ENCODE measurements at regions not wholly inside any gene's neighbourhood (a gene's known extent, or its start where the extent isn't known, plus 50 kb on each side); places are given as distances from the start of the nearest gene placed in this dataset.

DNA sequence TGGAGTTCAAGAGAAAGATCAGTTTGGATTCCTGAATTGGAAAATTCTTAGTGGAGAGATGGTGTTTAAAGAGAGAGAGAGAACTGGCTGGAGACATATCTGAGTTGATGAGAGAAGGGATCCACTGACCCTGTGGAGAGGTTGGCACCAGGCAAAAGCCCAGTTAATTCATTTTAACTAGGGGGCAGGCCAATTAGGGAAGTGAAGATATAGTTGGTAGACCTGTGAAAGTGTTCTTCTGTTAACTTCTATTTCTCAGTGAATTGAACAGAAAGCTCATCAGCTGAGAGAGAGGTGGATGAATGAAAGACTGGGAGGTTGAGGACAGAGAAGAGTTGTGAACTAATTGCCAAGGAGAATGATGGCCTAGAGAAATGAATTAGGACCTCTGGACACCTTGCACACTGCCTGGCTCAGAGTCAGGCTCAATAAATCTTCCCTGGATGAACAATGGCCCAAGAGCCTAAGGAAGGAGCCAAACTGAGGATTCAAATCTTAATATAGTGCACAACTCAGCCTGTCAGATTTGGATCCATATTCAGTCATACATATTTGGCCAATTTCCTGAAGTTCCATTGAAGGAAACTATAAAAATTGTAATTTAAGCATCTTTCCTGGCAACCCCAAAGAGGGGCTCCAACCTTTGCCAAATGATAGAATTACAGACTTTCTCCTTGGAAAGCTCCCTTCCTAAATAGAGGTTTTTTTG is 82.2 kb upstream of the RMDN2 start:
- Histone ChIP-seq H3K9me3 (ENCODE audit: control insufficient read depth, low read length) (no peaks in the 10 kb centered on the region), H3K4me1 (ENCODE audit: control insufficient read depth, insufficient read depth, low read length) (no peaks in the 10 kb centered on the region), H3K4me3 (ENCODE audit: low read length) (no peak overlapping the region), H3K27ac (ENCODE audit: low read length) (no peak overlapping the region), H3K27me3 (ENCODE audit: control insufficient read depth, insufficient read depth) (no peaks in the 10 kb centered on the region)
- DNase-seq (no peak), ATAC-seq (no peak)
- intact Hi-C loops (cut with DNase I): no loop called here

DNA sequence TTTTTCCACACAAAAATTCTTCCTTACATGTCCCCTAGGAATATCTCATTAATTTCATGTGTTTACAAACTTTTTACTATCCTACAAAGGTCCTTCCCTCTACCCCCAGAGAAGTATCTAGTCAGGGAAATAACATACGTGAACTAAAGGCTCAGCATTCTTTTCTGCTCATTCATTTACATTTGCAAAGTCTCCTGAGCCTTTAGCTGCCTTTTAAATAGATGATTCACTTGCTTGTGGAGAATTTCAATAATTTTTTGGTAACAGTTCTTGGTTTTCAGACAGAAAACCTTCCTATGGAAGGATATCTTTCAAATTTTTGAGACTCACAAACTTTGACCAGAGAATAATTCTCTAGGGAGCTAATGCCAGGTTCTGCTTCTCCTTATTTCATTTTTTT is 81.5 kb upstream of the RMDN2 start:
- DNase-seq: no peak
- ATAC-seq: no peak

DNA sequence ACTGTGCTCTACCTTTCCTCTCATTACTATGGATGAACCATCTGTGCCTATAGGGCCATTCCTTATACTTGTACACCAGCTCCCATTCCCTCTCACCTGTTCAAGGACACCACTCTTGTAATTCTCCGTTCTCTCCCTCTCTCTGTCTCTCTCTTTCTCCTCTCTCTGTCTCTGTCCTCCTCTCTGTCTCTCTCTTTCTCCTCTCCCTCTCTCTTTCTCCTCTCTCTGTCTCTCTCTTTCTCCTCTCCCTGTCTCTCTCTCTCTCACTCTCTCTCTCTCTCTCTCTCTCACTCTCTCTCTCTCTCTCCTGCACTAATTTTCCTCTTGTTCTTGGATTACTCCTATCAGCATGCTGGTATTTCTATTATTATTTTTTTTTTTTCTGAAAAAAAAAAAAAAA is 78.9 kb upstream of the RMDN2 start:
- Histone ChIP-seq H3K9me3 (ENCODE audit: control insufficient read depth, low read length) (no peaks in the 10 kb centered on the region), H3K27me3 (ENCODE audit: control insufficient read depth, insufficient read depth) (no peaks in the 10 kb centered on the region), H3K27ac (ENCODE audit: low read length) (no peak overlapping the region), H3K4me1 (ENCODE audit: control insufficient read depth, insufficient read depth, low read length) (no peaks in the 10 kb centered on the region), H3K4me3 (ENCODE audit: low read length) (no peak overlapping the region)
- ATAC-seq: no peak
- DNase-seq: no peak
- 46% methylated on average over 1 of the region's 1 CpG for WGBS
- intact Hi-C loops (cut with DNase I): no loop called here

More for the DNA sequence above, 81.5 kb upstream of the RMDN2 start:
- no peak overlapping the region for H3K4me3 ChIP-seq (ENCODE audit: low read length)
- H3K27ac ChIP-seq (ENCODE audit: low read length): no peak overlapping the region
- no peaks in the 10 kb centered on the region for H3K4me1 ChIP-seq (ENCODE audit: control insufficient read depth, insufficient read depth, low read length)
- 0% methylated on average over 1 of the region's 1 CpG for WGBS
- intact Hi-C loops (cut with DNase I): no loop called here
- H3K27me3 ChIP-seq (ENCODE audit: control insufficient read depth, insufficient read depth): no peaks in the 10 kb centered on the region
- no peaks in the 10 kb centered on the region for H3K9me3 ChIP-seq (ENCODE audit: control insufficient read depth, low read length)

DNA sequence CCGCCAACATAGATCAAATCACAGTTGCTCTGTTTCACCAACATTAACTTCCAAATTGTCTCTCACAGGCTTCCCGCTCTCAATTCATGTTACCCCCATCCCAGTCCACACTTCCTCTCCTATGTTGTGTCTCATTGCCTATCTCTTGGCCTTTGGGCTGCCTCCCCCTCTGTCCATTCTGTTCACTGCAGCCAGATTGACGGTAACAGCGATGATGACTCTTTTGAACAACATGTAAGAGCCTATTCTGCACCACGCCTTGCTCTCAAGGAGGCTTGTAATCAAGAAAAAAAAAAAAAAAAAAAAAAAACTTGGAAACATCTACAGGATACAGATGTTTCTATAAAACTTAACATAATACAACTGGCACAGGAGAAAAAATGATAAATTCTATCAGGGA is 77.3 kb upstream of the RMDN2 start:
- Histone ChIP-seq H3K4me1 (ENCODE audit: control insufficient read depth, insufficient read depth, low read length) (no peaks in the 10 kb centered on the region), H3K27ac (ENCODE audit: low read length) (no peak overlapping the region), H3K27me3 (ENCODE audit: control insufficient read depth, insufficient read depth) (no peaks in the 10 kb centered on the region), H3K9me3 (ENCODE audit: control insufficient read depth, low read length) (no peaks in the 10 kb centered on the region), H3K4me3 (ENCODE audit: low read length) (no peak overlapping the region)
- 93% methylated on average over 5 of the region's 5 CpGs for WGBS
- no peak for DNase-seq
- intact Hi-C loops (cut with DNase I): no loop called here
- ATAC-seq: no peak

DNA sequence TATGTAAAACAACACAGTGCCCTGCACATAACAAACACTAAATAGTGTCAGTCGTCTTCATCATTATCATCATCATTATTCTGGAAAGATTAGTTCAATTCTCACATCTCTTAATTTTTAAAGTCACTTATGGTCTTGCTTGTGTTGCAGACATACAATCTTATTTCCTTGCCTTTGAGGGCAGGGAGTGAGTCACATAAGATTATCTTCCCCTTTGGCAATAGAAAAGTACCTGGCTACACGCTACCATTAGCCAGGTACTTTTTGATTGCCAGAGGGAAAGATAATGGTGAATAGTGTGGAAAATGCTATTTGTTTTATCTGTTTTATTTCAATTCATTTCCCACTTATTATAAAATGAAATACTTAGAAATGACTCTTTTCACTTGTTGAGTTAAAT is 76.6 kb upstream of the RMDN2 start:
- no peaks in the 10 kb centered on the region for H3K4me1 ChIP-seq (ENCODE audit: control insufficient read depth, insufficient read depth, low read length)

DNA sequence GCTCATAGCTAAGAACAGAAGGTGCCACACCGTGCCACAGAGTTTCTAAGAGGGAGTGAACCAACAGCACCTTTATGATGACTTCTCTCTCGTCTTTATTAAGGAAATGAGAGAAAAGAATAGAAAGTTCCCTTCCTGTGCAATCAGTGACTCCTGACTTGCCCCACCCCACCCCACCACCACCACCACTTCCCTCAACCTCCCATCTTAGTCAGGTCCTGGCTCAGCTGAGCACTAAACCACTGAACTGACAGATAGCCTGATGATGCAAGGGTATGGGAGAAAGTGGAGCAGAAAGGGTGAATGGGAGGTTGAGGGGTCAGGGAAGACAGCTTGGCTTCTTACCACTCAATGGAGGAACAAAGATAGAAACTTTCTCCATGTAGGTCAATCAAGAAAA is 75.2 kb upstream of the RMDN2 start:
- ATAC-seq (no peak), DNase-seq (no peak)
- 74% methylated on average over 2 of the region's 2 CpGs for WGBS
- Histone ChIP-seq H3K9me3 (ENCODE audit: control insufficient read depth, low read length) (no peaks in the 10 kb centered on the region), H3K27me3 (ENCODE audit: control insufficient read depth, insufficient read depth) (no peaks in the 10 kb centered on the region), H3K4me3 (ENCODE audit: low read length) (no peak overlapping the region), H3K27ac (ENCODE audit: low read length) (no peak overlapping the region), H3K4me1 (ENCODE audit: control insufficient read depth, insufficient read depth, low read length) (no peaks in the 10 kb centered on the region)
- intact Hi-C loops (cut with DNase I): no loop called here

More for the DNA sequence above, 76.6 kb upstream of the RMDN2 start:
- Histone ChIP-seq H3K27me3 (ENCODE audit: control insufficient read depth, insufficient read depth) (no peaks in the 10 kb centered on the region), H3K9me3 (ENCODE audit: control insufficient read depth, low read length) (no peaks in the 10 kb centered on the region), H3K27ac (ENCODE audit: low read length) (no peak overlapping the region), H3K4me3 (ENCODE audit: low read length) (no peak overlapping the region)
- intact Hi-C loops (cut with DNase I): no loop called here
- ATAC-seq (no peak), DNase-seq (no peak)
- WGBS: 88% methylated on average over 2 of the region's 2 CpGs

DNA sequence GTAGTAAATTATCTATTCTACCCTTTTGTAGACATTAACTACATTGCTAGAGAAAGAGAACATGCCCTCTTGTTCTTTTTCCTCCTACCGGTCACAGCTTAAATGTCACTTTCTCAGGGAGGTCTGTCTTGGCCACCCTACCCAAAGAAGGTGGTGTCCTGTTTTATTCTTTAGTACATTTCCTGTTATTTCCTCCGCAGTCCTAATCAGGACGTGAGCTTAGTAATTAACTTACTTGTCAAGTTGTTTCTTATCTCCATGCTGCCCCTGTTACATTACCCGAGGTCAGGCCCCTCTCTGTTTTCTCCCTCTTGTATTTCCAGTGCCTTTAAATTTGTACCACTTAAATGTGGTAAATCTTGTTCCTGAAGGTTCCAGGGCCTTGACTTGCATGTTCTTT is 73.7 kb upstream of the RMDN2 start:
- intact Hi-C loops (cut with DNase I): no loop called here
- H3K27me3 ChIP-seq (ENCODE audit: control insufficient read depth, insufficient read depth): no peaks in the 10 kb centered on the region
- no peak overlapping the region for H3K27ac ChIP-seq (ENCODE audit: low read length)
- peaks cover 7% of the 10 kb centered on the region for H3K4me1 ChIP-seq (ENCODE audit: control insufficient read depth, insufficient read depth, low read length)
- H3K9me3 ChIP-seq (ENCODE audit: control insufficient read depth, low read length): no peaks in the 10 kb centered on the region
- ATAC-seq (peak in 1 of 2 donors; percentile 67), DNase-seq (no peak)
- no peak overlapping the region for H3K4me3 ChIP-seq (ENCODE audit: low read length)
- WGBS: 34% methylated on average over 4 of the region's 4 CpGs

DNA sequence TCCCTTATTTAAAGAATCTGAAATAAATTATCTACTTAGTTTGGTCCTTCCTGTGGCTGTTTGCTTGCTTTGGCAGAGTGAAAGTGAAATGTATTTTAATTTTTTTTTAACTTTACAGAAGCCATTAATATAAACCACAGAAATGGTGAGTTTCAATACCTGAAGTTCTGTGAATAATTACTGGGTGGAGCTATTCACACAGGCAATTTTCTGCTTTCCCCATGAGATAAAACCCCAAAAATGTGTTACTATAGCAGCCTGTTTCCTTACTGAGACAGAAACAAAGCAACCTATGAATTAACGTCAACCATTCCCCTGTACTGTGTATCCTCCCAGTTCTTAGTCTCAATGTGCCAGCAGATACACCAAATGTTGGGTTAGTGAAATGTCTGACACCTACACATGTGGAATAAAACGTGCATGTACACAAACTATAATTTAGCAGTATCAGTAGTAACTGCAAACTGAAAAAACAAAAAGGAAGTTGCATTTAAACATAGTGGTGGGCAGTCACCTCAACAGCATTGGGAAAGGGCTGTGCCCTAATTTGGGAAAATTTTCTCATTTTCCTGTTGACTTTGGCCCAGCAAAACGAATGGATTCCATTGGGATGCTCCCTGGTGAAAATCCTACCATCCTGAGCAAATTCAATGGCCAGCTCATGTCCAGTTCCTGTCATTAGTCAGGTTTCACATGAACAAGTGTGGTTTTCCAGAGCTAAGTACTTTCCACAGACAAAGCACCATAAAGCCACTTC is 73.1 kb upstream of the RMDN2 start:
- no peak for DNase-seq
- peaks cover 10% of the 10 kb centered on the region for H3K4me1 ChIP-seq (ENCODE audit: control insufficient read depth, insufficient read depth, low read length)
- ATAC-seq: peak in 1 of 2 donors; percentile 9
- intact Hi-C loops (cut with DNase I): no loop called here
- no peak overlapping the region for H3K4me3 ChIP-seq (ENCODE audit: low read length)
- WGBS: 49% methylated on average over 3 of the region's 3 CpGs
- H3K27ac ChIP-seq (ENCODE audit: low read length): no peak overlapping the region
- no peaks in the 10 kb centered on the region for H3K27me3 ChIP-seq (ENCODE audit: control insufficient read depth, insufficient read depth)
- no peaks in the 10 kb centered on the region for H3K9me3 ChIP-seq (ENCODE audit: control insufficient read depth, low read length)

DNA sequence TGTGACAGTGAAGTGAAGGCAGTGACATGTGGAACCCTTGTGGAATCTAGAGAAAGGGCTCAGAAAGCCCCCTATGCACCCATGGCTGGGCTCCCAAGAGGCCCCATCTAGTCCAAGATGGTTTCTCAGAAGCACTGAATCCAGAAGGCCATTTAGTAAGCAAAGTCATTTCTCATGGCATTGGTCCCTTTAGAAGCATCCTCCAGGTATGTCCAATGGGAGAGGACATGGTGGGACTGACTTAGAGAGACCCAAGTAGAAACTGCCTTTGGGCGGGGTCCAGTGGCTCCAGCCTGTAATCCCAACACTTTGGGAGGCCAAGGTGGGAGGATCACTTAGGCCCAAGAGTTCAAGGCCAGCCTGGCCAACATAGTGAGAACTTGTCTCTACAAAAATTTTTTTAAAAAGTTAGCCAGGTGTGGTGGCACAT is 72.5 kb upstream of the RMDN2 start:
- intact Hi-C loops (cut with DNase I): no loop called here
- ATAC-seq (no peak), DNase-seq (no peak)
- Histone ChIP-seq H3K4me3 (ENCODE audit: low read length) (no peak overlapping the region), H3K27ac (ENCODE audit: low read length) (no peak overlapping the region), H3K27me3 (ENCODE audit: control insufficient read depth, insufficient read depth) (no peaks in the 10 kb centered on the region), H3K9me3 (ENCODE audit: control insufficient read depth, low read length) (no peaks in the 10 kb centered on the region), H3K4me1 (ENCODE audit: control insufficient read depth, insufficient read depth, low read length) (peaks cover 10% of the 10 kb centered on the region)
- 100% methylated on average over 1 of the region's 1 CpG for WGBS

DNA sequence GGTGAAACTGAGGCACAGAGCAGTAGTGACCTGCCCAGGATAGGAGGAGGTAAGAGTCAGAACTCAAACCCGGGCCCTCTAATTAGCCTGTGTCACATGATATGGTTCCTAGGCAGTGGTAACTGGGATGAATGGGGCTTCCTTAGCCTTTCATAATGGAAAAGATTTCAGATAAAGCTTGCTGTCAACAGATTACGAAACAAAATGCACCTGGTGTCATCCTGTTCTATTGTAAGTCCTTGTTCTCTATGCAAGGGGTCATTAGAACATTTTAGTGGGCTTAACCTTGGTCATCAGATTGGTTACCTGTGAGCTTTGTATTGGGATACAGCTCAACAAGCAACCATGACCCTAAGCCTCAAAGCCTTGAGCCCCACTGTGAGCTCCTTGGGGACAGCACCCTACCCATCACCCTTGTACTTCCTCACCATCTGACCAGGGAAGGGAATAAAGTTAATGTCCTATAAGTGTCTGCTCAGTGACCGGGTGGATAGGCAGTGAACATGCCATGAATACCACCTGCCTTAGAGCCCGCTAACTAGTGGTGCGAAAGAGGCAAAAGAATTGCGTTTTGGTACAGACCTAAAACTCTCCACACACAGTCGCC is 70.3 kb upstream of the RMDN2 start:
- DNase-seq: no peak
- peaks cover 14% of the 10 kb centered on the region for H3K4me1 ChIP-seq (ENCODE audit: control insufficient read depth, insufficient read depth, low read length)
- H3K27me3 ChIP-seq (ENCODE audit: control insufficient read depth, insufficient read depth): no peaks in the 10 kb centered on the region
- no peaks in the 10 kb centered on the region for H3K9me3 ChIP-seq (ENCODE audit: control insufficient read depth, low read length)
- H3K27ac ChIP-seq (ENCODE audit: low read length): peak overlapping the region; percentile 51
- intact Hi-C loops (cut with DNase I): no loop called here
- WGBS: 77% methylated on average over 7 of the region's 7 CpGs
- no peak for ATAC-seq
- H3K4me3 ChIP-seq (ENCODE audit: low read length): no peak overlapping the region

DNA sequence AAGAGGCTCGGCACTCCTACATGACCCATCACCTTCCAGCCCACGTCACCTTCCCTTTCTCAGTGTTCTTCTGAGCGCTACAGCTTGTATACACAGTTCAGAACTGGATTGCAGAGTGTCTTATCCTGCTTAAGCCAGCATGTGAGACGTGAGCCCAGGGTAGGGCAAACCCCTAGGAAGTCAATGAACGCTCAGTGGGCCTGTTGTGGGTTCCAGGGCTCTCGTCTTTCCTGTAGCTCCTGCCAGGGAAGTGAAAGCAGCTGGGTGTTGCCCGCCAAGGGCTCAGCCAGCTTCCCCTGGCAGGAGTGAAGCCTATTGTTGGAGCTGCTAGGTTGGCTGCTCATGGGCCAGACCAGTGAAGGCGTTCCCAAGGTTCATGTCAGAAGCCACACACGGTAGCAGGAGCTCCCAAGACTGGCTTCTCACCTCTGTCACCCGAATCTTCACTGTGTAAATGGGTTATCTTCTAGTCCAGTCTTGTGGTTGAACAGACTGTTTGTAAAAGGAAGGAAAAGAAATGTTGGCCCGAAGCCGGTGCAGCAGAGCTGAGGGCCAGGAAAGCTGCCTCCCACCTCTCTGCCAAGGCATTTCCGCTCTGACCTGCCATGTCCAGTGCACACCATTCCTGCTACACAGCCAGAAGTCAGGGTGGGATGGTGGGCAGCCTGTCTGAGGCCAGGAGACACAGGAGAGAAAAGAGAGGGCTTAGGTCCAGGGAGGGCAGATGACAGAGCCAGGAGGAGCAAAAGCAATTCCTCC is 69.6 kb upstream of the RMDN2 start:
- no peaks in the 10 kb centered on the region for H3K9me3 ChIP-seq (ENCODE audit: control insufficient read depth, low read length)
- H3K4me3 ChIP-seq (ENCODE audit: low read length): no peak overlapping the region
- intact Hi-C loops (cut with DNase I): no loop called here
- DNase-seq: peak; percentile 72 to 82 (median 81)
- ATAC-seq: peak; percentile 82 to 86
- WGBS: 24% methylated on average over 13 of the region's 13 CpGs
- no peaks in the 10 kb centered on the region for H3K27me3 ChIP-seq (ENCODE audit: control insufficient read depth, insufficient read depth)
- peaks cover 14% of the 10 kb centered on the region for H3K4me1 ChIP-seq (ENCODE audit: control insufficient read depth, insufficient read depth, low read length)
- H3K27ac ChIP-seq (ENCODE audit: low read length): peak overlapping the region; percentile 51
